ENCODE measurements at regions not wholly inside any gene's neighbourhood (a gene's known extent, or its start where the extent isn't known, plus 50 kb on each side); places are given as distances from the start of the nearest gene placed in this dataset.

DNA sequence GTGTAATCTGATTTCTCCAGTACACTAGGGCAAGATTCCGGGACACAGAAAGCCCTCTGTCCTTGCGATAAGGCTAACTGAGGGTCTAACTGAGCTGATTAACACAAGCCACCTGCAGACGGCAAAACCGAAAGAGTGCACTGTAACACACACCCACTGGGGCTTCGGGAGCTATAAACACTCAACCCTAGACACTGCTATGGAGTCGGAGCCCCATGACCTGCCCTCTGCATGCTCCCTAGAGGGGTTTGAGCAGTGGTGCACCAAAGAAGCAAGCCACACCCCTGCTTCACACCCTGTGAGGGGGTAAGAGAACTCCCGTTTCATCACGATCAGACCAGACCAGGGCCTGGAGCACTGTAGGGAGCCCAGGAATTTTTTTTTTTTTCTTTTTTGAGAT is 72.4 kb downstream of the DMRTA2 start (continued):
- TF ChIP-seq, protein P1, sequence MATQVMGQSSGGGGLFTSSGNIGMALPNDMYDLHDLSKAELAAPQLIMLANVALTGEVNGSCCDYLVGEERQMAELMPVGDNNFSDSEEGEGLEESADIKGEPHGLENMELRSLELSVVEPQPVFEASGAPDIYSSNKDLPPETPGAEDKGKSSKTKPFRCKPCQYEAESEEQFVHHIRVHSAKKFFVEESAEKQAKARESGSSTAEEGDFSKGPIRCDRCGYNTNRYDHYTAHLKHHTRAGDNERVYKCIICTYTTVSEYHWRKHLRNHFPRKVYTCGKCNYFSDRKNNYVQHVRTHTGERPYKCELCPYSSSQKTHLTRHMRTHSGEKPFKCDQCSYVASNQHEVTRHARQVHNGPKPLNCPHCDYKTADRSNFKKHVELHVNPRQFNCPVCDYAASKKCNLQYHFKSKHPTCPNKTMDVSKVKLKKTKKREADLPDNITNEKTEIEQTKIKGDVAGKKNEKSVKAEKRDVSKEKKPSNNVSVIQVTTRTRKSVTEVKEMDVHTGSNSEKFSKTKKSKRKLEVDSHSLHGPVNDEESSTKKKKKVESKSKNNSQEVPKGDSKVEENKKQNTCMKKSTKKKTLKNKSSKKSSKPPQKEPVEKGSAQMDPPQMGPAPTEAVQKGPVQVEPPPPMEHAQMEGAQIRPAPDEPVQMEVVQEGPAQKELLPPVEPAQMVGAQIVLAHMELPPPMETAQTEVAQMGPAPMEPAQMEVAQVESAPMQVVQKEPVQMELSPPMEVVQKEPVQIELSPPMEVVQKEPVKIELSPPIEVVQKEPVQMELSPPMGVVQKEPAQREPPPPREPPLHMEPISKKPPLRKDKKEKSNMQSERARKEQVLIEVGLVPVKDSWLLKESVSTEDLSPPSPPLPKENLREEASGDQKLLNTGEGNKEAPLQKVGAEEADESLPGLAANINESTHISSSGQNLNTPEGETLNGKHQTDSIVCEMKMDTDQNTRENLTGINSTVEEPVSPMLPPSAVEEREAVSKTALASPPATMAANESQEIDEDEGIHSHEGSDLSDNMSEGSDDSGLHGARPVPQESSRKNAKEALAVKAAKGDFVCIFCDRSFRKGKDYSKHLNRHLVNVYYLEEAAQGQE (IDR thresholded peaks at IDR 0.05; ENCODE audit: unreplicated experiment): no peak
- TF ChIP-seq, protein P2, sequence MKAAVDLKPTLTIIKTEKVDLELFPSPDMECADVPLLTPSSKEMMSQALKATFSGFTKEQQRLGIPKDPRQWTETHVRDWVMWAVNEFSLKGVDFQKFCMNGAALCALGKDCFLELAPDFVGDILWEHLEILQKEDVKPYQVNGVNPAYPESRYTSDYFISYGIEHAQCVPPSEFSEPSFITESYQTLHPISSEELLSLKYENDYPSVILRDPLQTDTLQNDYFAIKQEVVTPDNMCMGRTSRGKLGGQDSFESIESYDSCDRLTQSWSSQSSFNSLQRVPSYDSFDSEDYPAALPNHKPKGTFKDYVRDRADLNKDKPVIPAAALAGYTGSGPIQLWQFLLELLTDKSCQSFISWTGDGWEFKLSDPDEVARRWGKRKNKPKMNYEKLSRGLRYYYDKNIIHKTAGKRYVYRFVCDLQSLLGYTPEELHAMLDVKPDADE (IDR thresholded peaks at IDR 0.05): no peak
- no peak for TF ChIP-seq ZNF114 (CRISPR knock-in tag; IDR thresholded peaks at IDR 0.05)
- no peak for TF ChIP-seq EZH2phosphoT487 (IDR thresholded peaks at IDR 0.05; ENCODE audit: unreplicated experiment)

DNA sequence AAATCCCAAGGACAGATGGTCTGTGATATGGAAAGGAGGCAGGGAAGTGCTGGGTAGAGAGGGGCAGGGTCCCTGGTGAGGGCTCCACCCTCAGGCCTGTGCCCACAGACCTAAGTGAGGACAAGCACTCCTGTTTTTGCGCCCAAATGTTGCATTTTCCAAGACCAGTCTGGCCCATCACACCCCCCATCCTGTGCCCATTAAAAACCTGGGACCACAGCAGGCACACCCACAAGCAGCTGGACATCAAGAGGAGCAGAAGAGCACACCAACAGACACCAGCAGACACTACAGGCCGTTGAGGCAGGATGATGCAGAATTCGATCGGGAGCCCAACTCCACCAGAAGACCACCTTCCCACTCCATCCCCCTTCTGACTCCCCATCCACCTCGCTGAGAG is 72.8 kb downstream of the DMRTA2 start:
- no peaks in the 10 kb centered on the region for H3K36me3 ChIP-seq (ENCODE audit: insufficient read depth)
- no peak overlapping the region for H3K4me3 ChIP-seq
- H3K27ac ChIP-seq (ENCODE audit: low read depth): no peak overlapping the region
- Mint-ChIP-seq H3K9me3 (no peaks in the 10 kb centered on the region; the same call in 1 of the 3 replicates), H3K27me3 (ENCODE audit: insufficient read depth, low read depth, poor library complexity) (peaks cover 12% of the 10 kb centered on the region), H3K27ac (no peak overlapping the region), H3K36me3 (ENCODE audit: low read depth) (no peaks in the 10 kb centered on the region), H3K4me3 (no peak overlapping the region), H3K4me1 (peaks cover 12% of the 10 kb centered on the region)
- H3K79me2 ChIP-seq (replicated peaks; ENCODE audit: insufficient read depth): no peaks in the 10 kb centered on the region
- DNase-seq (ENCODE audit: low spot score) (no peak), ATAC-seq (no peak)
- H4K20me1 ChIP-seq (replicated peaks; ENCODE audit: insufficient read depth): no peaks in the 10 kb centered on the region
- no peak for TF ChIP-seq CREB1 (CRISPR knock-in tag; IDR thresholded peaks at IDR 0.05; ENCODE audit: low read depth)
- no peak for TF ChIP-seq EZH2phosphoT487 (IDR thresholded peaks at IDR 0.05; ENCODE audit: unreplicated experiment)
- TF ChIP-seq STAT1 (IDR thresholded peaks at IDR 0.05; ENCODE audit: unreplicated experiment): no peak
- TF ChIP-seq, protein P1 (IDR thresholded peaks at IDR 0.05; ENCODE audit: unreplicated experiment): no peak
- TF ChIP-seq POLR2AphosphoS5 (IDR thresholded peaks at IDR 0.05; ENCODE audit: low read depth): no peak
- TF ChIP-seq, protein P3, sequence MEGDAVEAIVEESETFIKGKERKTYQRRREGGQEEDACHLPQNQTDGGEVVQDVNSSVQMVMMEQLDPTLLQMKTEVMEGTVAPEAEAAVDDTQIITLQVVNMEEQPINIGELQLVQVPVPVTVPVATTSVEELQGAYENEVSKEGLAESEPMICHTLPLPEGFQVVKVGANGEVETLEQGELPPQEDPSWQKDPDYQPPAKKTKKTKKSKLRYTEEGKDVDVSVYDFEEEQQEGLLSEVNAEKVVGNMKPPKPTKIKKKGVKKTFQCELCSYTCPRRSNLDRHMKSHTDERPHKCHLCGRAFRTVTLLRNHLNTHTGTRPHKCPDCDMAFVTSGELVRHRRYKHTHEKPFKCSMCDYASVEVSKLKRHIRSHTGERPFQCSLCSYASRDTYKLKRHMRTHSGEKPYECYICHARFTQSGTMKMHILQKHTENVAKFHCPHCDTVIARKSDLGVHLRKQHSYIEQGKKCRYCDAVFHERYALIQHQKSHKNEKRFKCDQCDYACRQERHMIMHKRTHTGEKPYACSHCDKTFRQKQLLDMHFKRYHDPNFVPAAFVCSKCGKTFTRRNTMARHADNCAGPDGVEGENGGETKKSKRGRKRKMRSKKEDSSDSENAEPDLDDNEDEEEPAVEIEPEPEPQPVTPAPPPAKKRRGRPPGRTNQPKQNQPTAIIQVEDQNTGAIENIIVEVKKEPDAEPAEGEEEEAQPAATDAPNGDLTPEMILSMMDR (conservative IDR thresholded peaks at IDR 0.05; ENCODE audit: low read depth in 2 of 2): no peak
- H3K4me2 ChIP-seq: no peak overlapping the region
- H3K4me1 ChIP-seq (ENCODE audit: insufficient read depth): no peaks in the 10 kb centered on the region; the same call in 1 of the 2 replicates
- H3K9me2 ChIP-seq (ENCODE audit: insufficient read depth): no peaks in the 10 kb centered on the region
- no peaks in the 10 kb centered on the region for H3F3A ChIP-seq (replicated peaks; ENCODE audit: low read depth)
- H2AFZ ChIP-seq: no peak overlapping the region
- H3K27me3 ChIP-seq (ENCODE audit: insufficient read depth): no peaks in the 10 kb centered on the region

Measured in GM23338 (cell line).